H9 (cell line): ENCODE measurements at regions not wholly inside any gene's neighbourhood (a gene's known extent, or its start where the extent isn't known, plus 50 kb on each side); places are given as distances from the start of the nearest gene placed in this dataset.

Experiments
- DNase-seq: peaks from one replicate; pipeline ENCODE4 v3.0.0-alpha.2; 2017
- H2AFZ ChIP-seq: one replicate; pipeline ENCODE4 v1.6.1; 2013; ENCODE audit warnings: mild to moderate bottlenecking, low read length, control low read depth, moderate library complexity
- H2AK5ac ChIP-seq: 2 replicates; pipeline ENCODE4 v1.6.1; 2013; ENCODE audit warnings: low read length, control low read depth, mixed read lengths; ENCODE audit not compliant: insufficient read length
- H2BK120ac ChIP-seq: one replicate; pipeline ENCODE4 v1.6.1; 2013; ENCODE audit warnings: low read depth, mild to moderate bottlenecking, low read length, control low read depth, inconsistent platforms; ENCODE audit not compliant: poor library complexity, severe bottlenecking
- H2BK12ac ChIP-seq: 2 replicates; pipeline ENCODE4 v1.6.1; 2013; ENCODE audit warnings: low read length, control low read depth, mixed read lengths, low read depth; ENCODE audit not compliant: insufficient read length
- H2BK15ac ChIP-seq: 2 replicates; pipeline ENCODE4 v1.6.1; 2013; ENCODE audit warnings: low read depth, low read length, control low read depth
- H2BK20ac ChIP-seq: one replicate; pipeline ENCODE4 v1.6.1; 2013; ENCODE audit warnings: low read depth, mild to moderate bottlenecking, low read length, control low read depth, inconsistent platforms; ENCODE audit not compliant: poor library complexity, severe bottlenecking
- H2BK5ac ChIP-seq: 2 replicates; pipeline ENCODE4 v1.6.1; 2013; ENCODE audit warnings: low read length, control low read depth, mixed read lengths; ENCODE audit not compliant: insufficient read length
- H3K14ac ChIP-seq: 2 replicates; pipeline ENCODE4 v1.6.1; 2013; ENCODE audit warnings: low read length, control low read depth; ENCODE audit not compliant: insufficient read depth
- H3K18ac ChIP-seq: 2 replicates; pipeline ENCODE4 v1.6.1; 2013; ENCODE audit warnings: low read depth, mild to moderate bottlenecking, mixed read lengths, low read length, control low read depth; ENCODE audit not compliant: insufficient read length
- H3K23ac ChIP-seq: 2 replicates; pipeline ENCODE4 v1.6.1; 2013; ENCODE audit warnings: low read length, control low read depth, mixed read lengths, low read depth; ENCODE audit not compliant: insufficient read length
- H3K23me2 ChIP-seq: 2 replicates; pipeline ENCODE4 v1.6.1; 2013; ENCODE audit warnings: low read depth, mild to moderate bottlenecking, mixed read lengths, low read length, control low read depth; ENCODE audit not compliant: insufficient read length, poor library complexity, severe bottlenecking
- H3K27ac ChIP-seq: 2 replicates; pipeline ENCODE4 v1.5.1; 2013; ENCODE audit warnings: low read length, control low read depth, mixed read lengths, low read depth; ENCODE audit not compliant: insufficient read length
- H3K27me3 ChIP-seq: 2 replicates; pipeline ENCODE4 v1.6.1; 2013; ENCODE audit warnings: low read length, control low read depth, inconsistent platforms; ENCODE audit not compliant: insufficient read depth
- H3K4ac ChIP-seq: 2 replicates; pipeline ENCODE4 v1.6.1; 2013; ENCODE audit warnings: low read depth, mild to moderate bottlenecking, control low read depth, inconsistent platforms, low read length, moderate library complexity
- H3K4me1 ChIP-seq: 2 replicates; pipeline ENCODE4 v1.6.1; 2013; ENCODE audit warnings: low read length, control low read depth, inconsistent platforms; ENCODE audit not compliant: insufficient read depth
- H3K4me2 ChIP-seq: 2 replicates; pipeline ENCODE4 v1.6.1; 2013; ENCODE audit warnings: low read length, control low read depth, mixed read lengths; ENCODE audit not compliant: insufficient read length, insufficient read depth
- H3K56ac ChIP-seq: 2 replicates; pipeline ENCODE4 v1.6.1; 2013; ENCODE audit warnings: low read depth, mild to moderate bottlenecking, mixed read lengths, low read length, control low read depth; ENCODE audit not compliant: insufficient read length
- H3K79me1 ChIP-seq: 2 replicates; pipeline ENCODE4 v1.6.1; 2013; ENCODE audit warnings: low read depth, mild to moderate bottlenecking, moderate library complexity, low read length, control low read depth, inconsistent platforms; ENCODE audit not compliant: insufficient read depth, poor library complexity, severe bottlenecking
- H3K79me2 ChIP-seq: 2 replicates; pipeline ENCODE4 v1.6.1; 2013; ENCODE audit warnings: low read length, control low read depth, inconsistent platforms; ENCODE audit not compliant: insufficient read depth
- H3K9ac ChIP-seq: 2 replicates; pipeline ENCODE4 v1.6.1; 2013; ENCODE audit warnings: low read length, control low read depth, mixed read lengths; ENCODE audit not compliant: insufficient read length; ENCODE audit errors: extremely low read depth
- H3K9me3 ChIP-seq: one replicate; pipeline ENCODE4 v1.6.1; 2013; ENCODE audit warnings: low read depth, low read length, inconsistent platforms; ENCODE audit not compliant: control insufficient read depth
- H3T11ph ChIP-seq: one replicate; pipeline ENCODE4 v1.6.1; 2013; ENCODE audit warnings: mild to moderate bottlenecking, low read length, control low read depth, inconsistent platforms
- H4K20me1 ChIP-seq: one replicate; pipeline ENCODE4 v1.6.1; 2013; ENCODE audit not compliant: control insufficient read depth, insufficient read length, insufficient read depth
- H4K5ac ChIP-seq: 2 replicates; pipeline ENCODE4 v1.6.1; 2013; ENCODE audit warnings: low read depth, mild to moderate bottlenecking, mixed read lengths, low read length, control low read depth; ENCODE audit not compliant: insufficient read length
- H4K8ac ChIP-seq: replicated peaks from 2 replicates; pipeline ENCODE4 v1.6.1; 2013; ENCODE audit warnings: low read length, control low read depth, mixed read lengths, low read depth; ENCODE audit not compliant: insufficient read length
- H4K91ac ChIP-seq: 2 replicates; pipeline ENCODE4 v1.6.1; 2013; ENCODE audit warnings: low read depth, mild to moderate bottlenecking, moderate library complexity, mixed read lengths, low read length, control low read depth; ENCODE audit not compliant: insufficient read length
- H3K27ac Mint-ChIP-seq, 3 experiments: 2 replicates in 2 of 3; 3 replicates in 1 of 3; pipeline ENCODE4 v1.8.0; 2020 to 2021; ENCODE audit warnings: mixed read lengths in 3 of 3, mild to moderate bottlenecking in 1 of 3, moderate library complexity in 1 of 3
- H3K27me3 Mint-ChIP-seq: 2 replicates; pipeline ENCODE4 v1.8.0; 2021; ENCODE audit warnings: low read depth, mild to moderate bottlenecking, moderate library complexity, mixed read lengths
- H3K36me3 Mint-ChIP-seq, 3 experiments: 2 replicates in 2 of 3; 3 replicates in 1 of 3; pipeline ENCODE4 v1.8.0; 2020 to 2021; ENCODE audit warnings: low read depth in 3 of 3, mixed read lengths in 3 of 3; ENCODE audit not compliant: insufficient read depth in 1 of 3
- H3K4me1 Mint-ChIP-seq, 2 experiments: 2 replicates each; pipeline ENCODE4 v1.8.0; 2020; ENCODE audit warnings: mixed read lengths in 2 of 2
- H3K4me3 Mint-ChIP-seq, 2 experiments: 2 replicates in 1 of 2; 3 replicates in 1 of 2; pipeline ENCODE4 v1.8.0; 2020 to 2021; ENCODE audit warnings: mild to moderate bottlenecking in 2 of 2, mixed read lengths in 2 of 2, moderate library complexity in 1 of 2
- H3K9me3 Mint-ChIP-seq, 2 experiments: 2 replicates in 1 of 2; 3 replicates in 1 of 2; pipeline ENCODE4 v1.8.0; 2020; ENCODE audit warnings: mild to moderate bottlenecking in 2 of 2, mixed read lengths in 2 of 2, moderate library complexity in 1 of 2
- WGBS: extraction: QIAGEN DNeasy Blood & Tissue Kit; methylation state at CpG from one replicate; pipeline ENCODE4 v1.1.7; 2013; ENCODE audit warnings: missing lambda C conversion rate, low lambda C conversion rate, mixed read lengths; ENCODE audit not compliant: insufficient read length; ENCODE audit errors: extremely low coverage; 5-methylcytosine and 5-hydroxymethylcytosine counted together
- TF ChIP-seq, protein P1 (sequence below): fragments of 200-600 bp; sonication (generic); conservative IDR thresholded peaks from 3 replicates; pipeline ENCODE4 v1.8.0; 2021; ENCODE audit warnings: antibody characterized with exemption, mild to moderate bottlenecking

DNA sequence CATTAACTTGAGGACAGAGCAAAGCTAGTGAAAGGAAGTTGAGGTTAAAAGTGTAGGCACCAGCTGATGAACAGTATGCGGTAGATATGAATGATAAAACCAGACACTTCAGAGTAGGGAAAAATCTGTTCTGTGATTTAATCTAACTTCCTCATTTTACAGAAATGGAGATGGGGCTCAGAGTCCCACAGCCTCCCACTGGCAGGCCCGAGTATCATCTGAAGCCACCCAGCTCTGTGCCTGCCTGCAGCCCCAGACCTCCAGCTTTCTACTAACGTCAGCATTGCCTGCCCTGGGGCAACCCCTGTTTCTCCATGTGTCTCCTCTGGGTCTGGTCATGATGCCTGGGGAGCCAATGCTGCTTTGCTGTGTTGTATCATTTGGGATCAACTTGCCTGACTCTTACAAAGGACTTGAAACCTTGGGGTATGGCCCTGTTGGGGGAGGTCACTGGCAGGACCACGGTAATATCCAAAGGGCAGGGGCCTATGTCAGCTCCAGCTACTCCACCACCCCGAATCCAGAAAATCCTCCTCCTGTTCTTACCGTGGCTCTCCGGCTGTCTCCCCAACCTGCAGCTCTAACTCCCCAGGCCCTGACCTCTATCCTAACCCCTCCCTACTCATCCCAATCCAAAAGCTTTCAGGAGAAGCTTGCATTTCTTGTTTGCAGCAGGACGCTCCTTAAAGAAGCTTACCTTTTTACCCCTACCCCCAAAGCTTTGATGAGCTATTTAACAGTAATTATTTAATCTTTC lies 56.2 kb upstream of the NPY start:
- no peak overlapping the region for H2BK20ac ChIP-seq
- H3K9ac ChIP-seq: no peak overlapping the region
- no peak overlapping the region for H3K4me2 ChIP-seq
- H2BK12ac ChIP-seq: no peak overlapping the region
- H3K23ac ChIP-seq: no peak overlapping the region
- no peak overlapping the region for H3K14ac ChIP-seq
- peaks cover 24 to 27% of the 10 kb centered on the region in 2 experiments for H3K4me1 Mint-ChIP-seq
- H3K4me1 ChIP-seq: peaks cover 6% of the 10 kb centered on the region; the same call in 1 of the 2 replicates
- H2BK5ac ChIP-seq: no peak overlapping the region
- no peaks in the 10 kb centered on the region for H3K79me2 ChIP-seq
- WGBS: no CpG with 5 or more reads among the region's 8 CpGs
- H3K79me1 ChIP-seq: no peaks in the 10 kb centered on the region
- no peaks in the 10 kb centered on the region for H3K27me3 ChIP-seq
- TF ChIP-seq, protein P1, sequence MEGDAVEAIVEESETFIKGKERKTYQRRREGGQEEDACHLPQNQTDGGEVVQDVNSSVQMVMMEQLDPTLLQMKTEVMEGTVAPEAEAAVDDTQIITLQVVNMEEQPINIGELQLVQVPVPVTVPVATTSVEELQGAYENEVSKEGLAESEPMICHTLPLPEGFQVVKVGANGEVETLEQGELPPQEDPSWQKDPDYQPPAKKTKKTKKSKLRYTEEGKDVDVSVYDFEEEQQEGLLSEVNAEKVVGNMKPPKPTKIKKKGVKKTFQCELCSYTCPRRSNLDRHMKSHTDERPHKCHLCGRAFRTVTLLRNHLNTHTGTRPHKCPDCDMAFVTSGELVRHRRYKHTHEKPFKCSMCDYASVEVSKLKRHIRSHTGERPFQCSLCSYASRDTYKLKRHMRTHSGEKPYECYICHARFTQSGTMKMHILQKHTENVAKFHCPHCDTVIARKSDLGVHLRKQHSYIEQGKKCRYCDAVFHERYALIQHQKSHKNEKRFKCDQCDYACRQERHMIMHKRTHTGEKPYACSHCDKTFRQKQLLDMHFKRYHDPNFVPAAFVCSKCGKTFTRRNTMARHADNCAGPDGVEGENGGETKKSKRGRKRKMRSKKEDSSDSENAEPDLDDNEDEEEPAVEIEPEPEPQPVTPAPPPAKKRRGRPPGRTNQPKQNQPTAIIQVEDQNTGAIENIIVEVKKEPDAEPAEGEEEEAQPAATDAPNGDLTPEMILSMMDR: no peak
- no peak overlapping the region for H4K91ac ChIP-seq
- H3K27ac Mint-ChIP-seq: no peak overlapping the region; a peak in 1 of 7 replicates
- no peak overlapping the region for H2BK120ac ChIP-seq
- H3K23me2 ChIP-seq: no peaks in the 10 kb centered on the region
- no peak overlapping the region for H2AK5ac ChIP-seq
- no peaks in the 10 kb centered on the region for H3K27me3 Mint-ChIP-seq
- H3K9me3 Mint-ChIP-seq: peaks cover 12 to 13% of the 10 kb centered on the region in 2 experiments
- H2AFZ ChIP-seq: no peak overlapping the region
- no peak for DNase-seq
- no peak overlapping the region for H2BK15ac ChIP-seq
- H4K8ac ChIP-seq: no peak overlapping the region
- no peak overlapping the region for H3K56ac ChIP-seq
- no peak overlapping the region for H3K4ac ChIP-seq
- H3K9me3 ChIP-seq: no peaks in the 10 kb centered on the region
- no peak overlapping the region for H3K27ac ChIP-seq
- no peak overlapping the region for H3T11ph ChIP-seq
- H4K20me1 ChIP-seq: no peaks in the 10 kb centered on the region
- H3K18ac ChIP-seq: no peak overlapping the region
- H4K5ac ChIP-seq: no peak overlapping the region
- H3K4me3 Mint-ChIP-seq: no peak overlapping the region
- peaks cover 0 to 15% (median 7%) of the 10 kb centered on the region in 3 experiments; a peak in 3 of 7 replicates for H3K36me3 Mint-ChIP-seq
